HEK293 (cell line): ENCODE measurements at regions not wholly inside any gene's neighbourhood (a gene's known extent, or its start where the extent isn't known, plus 50 kb on each side); places are given as distances from the start of the nearest gene placed in this dataset.

Source experiments
- BCL11B ChIP-seq: fragments of 450-650 bp; formaldehyde crosslinking; IDR thresholded peaks from 2 replicates; pipeline ENCODE4 v1.5.1; 2016; ENCODE audit warnings: low read depth, missing biosample characterization, missing genetic modification characterization
- TSHZ1 ChIP-seq: fragments of 450-650 bp; formaldehyde crosslinking; IDR thresholded peaks from 2 replicates; pipeline ENCODE4 v1.5.1; 2016; ENCODE audit warnings: missing biosample characterization, missing genetic modification characterization, borderline replicate concordance
- ZBTB21 ChIP-seq: fragments of 450-650 bp; formaldehyde crosslinking; IDR thresholded peaks from 2 replicates; pipeline ENCODE4 v1.5.1; 2017; ENCODE audit warnings: missing biosample characterization, missing genetic modification characterization
- ZBTB44 ChIP-seq: fragments of 450-650 bp; IDR thresholded peaks from 2 replicates; pipeline ENCODE4 v1.5.1; 2018; ENCODE audit warnings: missing biosample characterization, mild to moderate bottlenecking, missing genetic modification characterization
- ZBTB7A ChIP-seq: fragments of 450-650 bp; formaldehyde crosslinking; IDR thresholded peaks from 2 replicates; pipeline ENCODE4 v1.5.1; 2016; ENCODE audit warnings: low read depth, missing biosample characterization, missing genetic modification characterization
- ZNF2 ChIP-seq: fragments of 450-650 bp; formaldehyde crosslinking; IDR thresholded peaks from 2 replicates; pipeline ENCODE4 v1.5.1; 2016; ENCODE audit warnings: missing biosample characterization, missing genetic modification characterization
- ZNF280D ChIP-seq: fragments of 450-650 bp; formaldehyde crosslinking; IDR thresholded peaks from 2 replicates; pipeline ENCODE4 v1.5.1; 2016; ENCODE audit warnings: missing biosample characterization, missing genetic modification characterization
- ZNF423 ChIP-seq: fragments of 450-650 bp; formaldehyde crosslinking; IDR thresholded peaks from 2 replicates; pipeline ENCODE4 v1.5.1; 2016; ENCODE audit warnings: missing biosample characterization, missing genetic modification characterization
- ZNF529 ChIP-seq: fragments of 450-650 bp; formaldehyde crosslinking; IDR thresholded peaks from 2 replicates; pipeline ENCODE4 v1.5.1; 2017; ENCODE audit warnings: missing genetic modification characterization, missing biosample characterization; ENCODE audit not compliant: insufficient replicate concordance
- ZNF596 ChIP-seq: fragments of 450-650 bp; IDR thresholded peaks from 2 replicates; pipeline ENCODE4 v1.5.0; 2018; ENCODE audit warnings: missing biosample characterization, mild to moderate bottlenecking, missing genetic modification characterization, moderate library complexity
- ZNF626 ChIP-seq: fragments of 450-650 bp; sonication (Bioruptor Pico); formaldehyde crosslinking; IDR thresholded peaks from 2 replicates; pipeline ENCODE4 v1.5.1; 2018; ENCODE audit warnings: missing biosample characterization, missing genetic modification characterization, inconsistent platforms
- ZNF660 ChIP-seq: fragments of 450-650 bp; IDR thresholded peaks from 2 replicates; pipeline ENCODE4 v1.5.1; 2018; ENCODE audit warnings: missing biosample characterization, mild to moderate bottlenecking, missing genetic modification characterization
- TF ChIP-seq, protein P1 (sequence below): fragments of 450-650 bp; formaldehyde crosslinking; conservative IDR thresholded peaks from 2 replicates; pipeline ENCODE4 v1.5.1; 2016; ENCODE audit warnings: low read depth, missing biosample characterization, missing genetic modification characterization
- TF ChIP-seq, protein P2 (sequence below): fragments of 450-650 bp; formaldehyde crosslinking; IDR thresholded peaks from 2 replicates; pipeline ENCODE4 v1.5.1; 2016; ENCODE audit warnings: missing biosample characterization, missing genetic modification characterization
- TF ChIP-seq, protein P3 (sequence below): fragments of 450-650 bp; formaldehyde crosslinking; IDR thresholded peaks from 2 replicates; pipeline ENCODE4 v1.5.1; 2016; ENCODE audit warnings: missing biosample characterization, missing genetic modification characterization

- TF ChIP-seq, protein P1, sequence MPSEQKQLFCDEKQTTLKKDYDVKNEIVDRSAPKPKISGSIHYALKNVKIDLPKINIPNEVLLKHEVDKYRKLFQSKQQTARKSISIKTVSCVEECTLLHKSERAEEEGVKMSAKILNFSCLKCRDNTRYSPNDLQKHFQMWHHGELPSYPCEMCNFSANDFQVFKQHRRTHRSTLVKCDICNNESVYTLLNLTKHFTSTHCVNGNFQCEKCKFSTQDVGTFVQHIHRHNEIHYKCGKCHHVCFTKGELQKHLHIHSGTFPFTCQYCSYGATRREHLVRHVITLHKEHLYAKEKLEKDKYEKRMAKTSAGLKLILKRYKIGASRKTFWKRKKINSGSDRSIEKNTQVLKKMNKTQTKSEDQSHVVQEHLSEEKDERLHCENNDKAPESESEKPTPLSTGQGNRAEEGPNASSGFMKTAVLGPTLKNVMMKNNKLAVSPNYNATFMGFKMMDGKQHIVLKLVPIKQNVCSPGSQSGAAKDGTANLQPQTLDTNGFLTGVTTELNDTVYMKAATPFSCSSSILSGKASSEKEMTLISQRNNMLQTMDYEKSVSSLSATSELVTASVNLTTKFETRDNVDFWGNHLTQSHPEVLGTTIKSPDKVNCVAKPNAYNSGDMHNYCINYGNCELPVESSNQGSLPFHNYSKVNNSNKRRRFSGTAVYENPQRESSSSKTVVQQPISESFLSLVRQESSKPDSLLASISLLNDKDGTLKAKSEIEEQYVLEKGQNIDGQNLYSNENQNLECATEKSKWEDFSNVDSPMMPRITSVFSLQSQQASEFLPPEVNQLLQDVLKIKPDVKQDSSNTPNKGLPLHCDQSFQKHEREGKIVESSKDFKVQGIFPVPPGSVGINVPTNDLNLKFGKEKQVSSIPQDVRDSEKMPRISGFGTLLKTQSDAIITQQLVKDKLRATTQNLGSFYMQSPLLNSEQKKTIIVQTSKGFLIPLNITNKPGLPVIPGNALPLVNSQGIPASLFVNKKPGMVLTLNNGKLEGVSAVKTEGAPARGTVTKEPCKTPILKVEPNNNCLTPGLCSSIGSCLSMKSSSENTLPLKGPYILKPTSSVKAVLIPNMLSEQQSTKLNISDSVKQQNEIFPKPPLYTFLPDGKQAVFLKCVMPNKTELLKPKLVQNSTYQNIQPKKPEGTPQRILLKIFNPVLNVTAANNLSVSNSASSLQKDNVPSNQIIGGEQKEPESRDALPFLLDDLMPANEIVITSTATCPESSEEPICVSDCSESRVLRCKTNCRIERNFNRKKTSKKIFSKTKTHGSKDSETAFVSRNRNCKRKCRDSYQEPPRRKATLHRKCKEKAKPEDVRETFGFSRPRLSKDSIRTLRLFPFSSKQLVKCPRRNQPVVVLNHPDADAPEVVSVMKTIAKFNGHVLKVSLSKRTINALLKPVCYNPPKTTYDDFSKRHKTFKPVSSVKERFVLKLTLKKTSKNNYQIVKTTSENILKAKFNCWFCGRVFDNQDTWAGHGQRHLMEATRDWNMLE (tag by site-specific recombination), result no peak
- TF ChIP-seq, protein P2, sequence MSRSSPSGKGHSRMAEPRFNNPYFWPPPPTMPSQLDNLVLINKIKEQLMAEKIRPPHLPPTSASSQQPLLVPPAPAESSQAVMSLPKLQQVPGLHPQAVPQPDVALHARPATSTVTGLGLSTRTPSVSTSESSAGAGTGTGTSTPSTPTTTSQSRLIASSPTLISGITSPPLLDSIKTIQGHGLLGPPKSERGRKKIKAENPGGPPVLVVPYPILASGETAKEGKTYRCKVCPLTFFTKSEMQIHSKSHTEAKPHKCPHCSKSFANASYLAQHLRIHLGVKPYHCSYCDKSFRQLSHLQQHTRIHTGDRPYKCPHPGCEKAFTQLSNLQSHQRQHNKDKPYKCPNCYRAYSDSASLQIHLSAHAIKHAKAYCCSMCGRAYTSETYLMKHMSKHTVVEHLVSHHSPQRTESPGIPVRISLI (tag by site-specific recombination), result no peak
- TF ChIP-seq ZNF529 (tag by site-specific recombination) (no peak), ZNF596 (tag by site-specific recombination) (no peak), ZNF660 (tag by site-specific recombination) (no peak), ZBTB7A (tag by site-specific recombination) (no peak), BCL11B (tag by site-specific recombination) (no peak), ZNF423 (no peak), ZNF2 (tag by site-specific recombination) (no peak), ZBTB21 (tag by site-specific recombination) (no peak), ZNF280D (tag by site-specific recombination) (no peak), ZNF626 (no peak), TSHZ1 (tag by site-specific recombination) (no peak), ZBTB44 (tag by site-specific recombination) (no peak)
- TF ChIP-seq, protein P3, sequence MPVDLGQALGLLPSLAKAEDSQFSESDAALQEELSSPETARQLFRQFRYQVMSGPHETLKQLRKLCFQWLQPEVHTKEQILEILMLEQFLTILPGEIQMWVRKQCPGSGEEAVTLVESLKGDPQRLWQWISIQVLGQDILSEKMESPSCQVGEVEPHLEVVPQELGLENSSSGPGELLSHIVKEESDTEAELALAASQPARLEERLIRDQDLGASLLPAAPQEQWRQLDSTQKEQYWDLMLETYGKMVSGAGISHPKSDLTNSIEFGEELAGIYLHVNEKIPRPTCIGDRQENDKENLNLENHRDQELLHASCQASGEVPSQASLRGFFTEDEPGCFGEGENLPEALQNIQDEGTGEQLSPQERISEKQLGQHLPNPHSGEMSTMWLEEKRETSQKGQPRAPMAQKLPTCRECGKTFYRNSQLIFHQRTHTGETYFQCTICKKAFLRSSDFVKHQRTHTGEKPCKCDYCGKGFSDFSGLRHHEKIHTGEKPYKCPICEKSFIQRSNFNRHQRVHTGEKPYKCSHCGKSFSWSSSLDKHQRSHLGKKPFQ (tag by site-specific recombination), result no peak
These were observed 370.8 kb upstream of the C11orf87 start (continued) for GRCh38 chr11:109051200-109051599.
